A172 (cell line): ENCODE measurements at regions not wholly inside any gene's neighbourhood (a gene's known extent, or its start where the extent isn't known, plus 50 kb on each side); places are given as distances from the start of the nearest gene placed in this dataset.
A peak's percentile ranks its signal among the peaks of the same experiment; 100 is the strongest.

Source experiments
- DNase-seq: peaks from one replicate; pipeline ENCODE4 v3.0.0-alpha.2; 2015; ENCODE audit warnings: low spot score

DNA sequence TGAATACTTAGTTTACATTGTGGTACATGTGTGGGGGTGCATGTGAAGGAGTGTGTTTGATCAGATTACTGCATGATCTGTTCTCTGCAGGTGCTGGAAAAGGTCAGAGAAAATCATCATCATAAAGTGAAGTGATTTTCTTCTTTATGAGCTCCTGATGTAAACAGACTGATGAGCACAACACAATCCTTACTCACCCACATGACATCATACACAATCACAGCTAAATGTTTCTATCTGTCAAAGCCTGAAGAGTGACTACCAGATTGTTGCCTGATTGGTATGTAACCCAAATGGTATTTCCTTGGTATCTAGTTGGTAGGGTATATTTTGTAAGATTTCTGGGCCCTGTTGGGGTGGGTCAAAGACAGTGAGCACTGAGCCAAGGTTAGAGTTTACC, 270.8 kb downstream of the FOXG1 start:
- peak; percentile 0 for DNase-seq

DNA sequence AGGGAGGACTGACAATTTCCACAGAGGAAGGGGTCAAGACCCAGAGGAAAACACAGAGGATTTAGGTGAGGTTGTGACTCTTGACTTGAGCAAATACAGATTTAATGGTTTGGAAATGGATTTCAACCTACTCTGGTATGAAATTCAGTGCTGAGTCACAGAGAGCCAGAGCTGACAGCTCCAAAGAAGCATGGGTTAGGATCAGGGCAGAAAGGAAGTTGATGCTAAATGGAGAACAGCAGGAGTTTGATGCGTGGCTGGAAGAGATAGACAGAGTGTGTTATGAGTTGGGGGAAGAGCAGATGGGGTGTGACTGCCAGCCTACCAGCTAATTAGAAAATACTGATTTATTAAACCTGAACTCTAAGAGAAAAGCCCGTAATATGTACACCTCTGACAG, 272.6 kb downstream of the FOXG1 start:
- peak; percentile 10 for DNase-seq

DNA sequence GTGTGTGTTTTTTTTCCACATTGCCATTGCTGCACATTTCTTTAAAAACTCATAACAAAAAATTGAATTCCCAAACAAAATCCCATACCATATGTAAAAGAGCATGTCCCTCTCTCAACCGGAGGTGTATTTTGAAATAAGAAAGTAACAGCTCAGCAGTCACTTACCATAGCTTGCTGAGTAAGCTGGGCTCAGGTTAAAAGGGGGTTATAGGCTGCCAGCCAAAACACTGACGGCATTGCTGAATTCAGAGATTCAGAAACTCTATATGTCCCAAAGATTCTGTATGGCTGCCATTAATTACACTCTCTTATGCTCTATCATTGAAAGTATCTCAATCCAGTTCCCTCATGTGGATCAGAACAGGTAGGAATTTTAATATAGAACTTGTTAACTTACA, 276.0 kb downstream of the FOXG1 start:
- DNase-seq: no peak

DNA sequence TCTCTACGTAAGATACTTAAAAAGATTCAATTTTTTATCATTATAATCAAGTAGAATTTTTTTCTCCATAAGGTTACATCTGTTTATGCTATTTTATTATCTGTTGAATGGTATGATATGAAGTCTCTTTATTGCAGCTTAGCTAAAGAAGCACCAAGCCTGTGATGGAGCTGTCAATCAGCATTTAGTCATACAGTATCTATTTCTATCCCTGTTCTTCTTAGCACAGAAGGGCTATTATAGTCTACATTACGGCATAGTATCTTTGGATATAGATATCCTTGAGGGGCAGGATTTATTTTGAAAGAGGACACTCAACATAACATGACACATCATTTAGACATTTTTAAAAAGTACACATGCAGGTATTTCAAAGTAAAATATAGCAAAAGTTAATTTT, 277.1 kb downstream of the FOXG1 start:
- no peak for DNase-seq

DNA sequence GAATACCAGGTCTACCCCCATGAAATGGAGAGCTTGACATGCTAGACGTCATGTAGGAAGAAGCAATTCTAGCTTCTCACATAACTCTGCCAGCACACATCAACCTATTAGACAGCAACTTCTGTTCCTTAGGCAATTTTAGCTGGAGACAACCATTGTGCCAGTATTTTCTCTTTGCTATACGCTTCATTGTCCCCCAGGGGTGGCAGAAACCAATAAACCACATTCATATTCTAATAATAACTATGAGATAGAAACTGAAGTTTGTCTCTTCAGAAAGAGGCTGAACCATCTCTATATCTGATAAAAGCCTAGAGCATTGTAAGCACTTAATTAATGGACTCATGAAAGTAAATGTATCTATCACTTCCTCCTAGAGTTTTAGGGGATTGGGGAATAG, 278.6 kb downstream of the FOXG1 start:
- DNase-seq: no peak

DNA sequence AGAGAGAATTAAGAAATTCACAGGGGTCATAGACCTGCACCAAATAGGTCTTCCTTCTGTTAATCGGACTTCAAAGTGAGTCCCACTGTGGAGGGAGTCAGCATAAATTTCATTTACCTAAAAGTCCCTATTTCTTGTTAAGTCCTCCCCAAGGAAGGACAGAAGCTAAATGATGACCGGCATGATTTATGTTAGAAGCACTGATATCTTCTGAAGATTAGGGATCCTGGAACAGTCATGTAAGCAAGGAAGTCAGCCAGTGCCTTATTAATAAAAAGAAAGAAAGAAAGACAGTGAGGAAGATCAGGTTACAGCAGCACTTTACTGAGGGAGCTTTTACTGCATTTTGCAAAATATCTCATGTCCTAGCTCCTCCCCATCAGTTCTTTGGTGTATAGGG, 287.5 kb downstream of the FOXG1 start:
- no peak for DNase-seq

DNA sequence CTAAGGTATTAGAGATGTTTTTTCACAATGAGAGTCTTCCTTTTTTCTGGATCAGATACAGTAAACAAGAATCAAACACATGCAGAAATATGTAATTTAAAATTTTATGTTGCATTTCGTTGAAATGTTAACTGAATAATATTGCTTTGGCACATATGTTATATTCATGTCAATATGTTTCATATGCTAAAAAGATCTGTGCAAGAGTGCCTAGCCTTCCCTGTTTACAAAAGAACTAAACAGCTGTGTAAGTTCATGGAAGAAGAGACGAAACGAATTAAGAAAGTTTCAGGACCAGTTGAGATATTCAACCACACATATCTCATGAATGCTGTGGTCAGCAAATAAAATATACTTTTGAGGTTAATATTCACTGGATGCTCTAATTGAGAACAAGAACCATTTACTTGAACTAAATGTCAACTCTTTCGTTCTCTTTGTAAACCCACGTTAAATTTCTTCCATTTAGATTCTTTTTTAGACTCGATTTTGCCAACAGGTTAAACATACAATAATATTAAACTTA, 289.5 kb downstream of the FOXG1 start:
- no peak for DNase-seq

DNA sequence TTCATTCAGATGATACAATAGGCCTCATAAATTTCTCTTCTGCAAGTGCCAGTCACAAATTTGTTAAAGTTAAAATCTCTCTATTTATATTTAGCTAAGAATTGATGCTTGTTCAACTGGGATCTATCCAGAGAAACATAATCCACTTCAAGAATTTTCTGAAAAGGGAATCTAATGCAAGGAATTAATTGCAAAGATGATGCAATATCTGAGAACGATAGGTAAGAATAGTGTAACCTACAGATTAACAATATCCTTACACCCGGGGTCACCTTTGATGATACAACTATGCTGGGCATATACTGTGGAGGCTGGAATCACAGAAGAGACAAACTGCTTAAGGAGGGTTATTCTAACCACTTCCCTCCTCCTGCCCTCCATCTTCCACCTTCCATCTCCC, 295.1 kb downstream of the FOXG1 start:
- no peak for DNase-seq

DNA sequence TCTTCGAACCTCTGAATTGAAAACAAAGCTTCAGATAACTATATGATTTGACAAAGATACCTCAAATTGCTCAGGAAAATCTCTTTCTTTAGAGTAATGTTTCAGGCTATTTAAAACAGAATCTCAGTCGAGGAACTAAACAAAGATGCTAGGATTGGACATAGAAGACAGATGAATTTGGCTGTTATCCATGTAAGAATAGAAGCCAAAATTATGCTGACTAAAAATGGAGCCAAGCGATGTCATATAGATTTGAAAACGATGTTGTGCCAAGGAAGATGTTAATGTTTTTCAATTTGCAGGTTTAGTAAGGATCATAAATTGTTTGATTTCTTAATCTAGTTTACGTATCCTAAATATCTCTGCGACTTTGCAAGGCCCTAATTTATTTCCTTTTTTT, 295.9 kb downstream of the FOXG1 start:
- no peak for DNase-seq

DNA sequence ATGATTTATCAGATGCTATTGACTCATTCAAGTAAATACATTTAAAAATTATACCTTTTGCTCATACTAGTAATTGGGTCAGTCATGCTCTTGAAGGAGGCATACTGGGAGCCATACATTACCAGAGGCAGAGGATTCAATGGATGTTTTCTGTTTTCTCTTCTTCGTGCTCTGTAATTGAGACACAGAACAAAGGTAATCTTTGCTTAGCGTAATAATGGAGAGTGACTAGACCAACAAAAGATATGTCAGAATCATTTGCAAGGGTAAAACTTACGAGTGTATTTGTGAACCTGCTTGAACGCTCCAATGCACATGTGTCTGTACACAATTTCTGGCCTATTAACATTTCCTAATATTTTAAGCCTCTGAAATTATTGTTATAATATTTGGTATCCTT, 296.4 kb downstream of the FOXG1 start:
- DNase-seq: no peak

DNA sequence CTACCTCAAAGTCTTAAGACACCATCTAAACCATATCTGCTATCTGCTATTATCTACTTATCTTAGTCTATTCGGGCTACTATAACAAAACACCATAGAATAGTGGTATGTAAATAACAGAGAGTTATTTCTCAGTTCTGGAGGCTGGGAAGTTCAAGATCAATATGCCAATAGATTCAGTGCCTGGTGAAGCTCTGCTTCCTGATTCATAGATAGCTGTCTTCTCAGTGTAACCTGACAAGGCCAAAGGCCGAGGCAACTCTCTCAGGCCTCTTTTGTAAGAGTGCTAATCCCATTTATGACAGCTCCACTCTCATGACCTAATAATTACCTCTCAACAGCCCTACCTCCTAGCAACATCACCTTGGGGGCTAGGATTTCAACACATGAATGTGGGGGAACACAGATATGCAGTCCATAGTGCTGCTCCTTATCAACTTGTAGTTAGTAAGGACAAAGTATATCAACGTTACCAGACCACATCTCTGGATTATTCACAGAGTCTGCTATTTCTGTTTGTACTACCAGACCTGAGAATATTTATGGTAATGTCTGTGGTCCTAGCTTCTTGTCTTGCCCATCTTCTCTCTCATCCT, 297.8 kb downstream of the FOXG1 start:
- no peak for DNase-seq

DNA sequence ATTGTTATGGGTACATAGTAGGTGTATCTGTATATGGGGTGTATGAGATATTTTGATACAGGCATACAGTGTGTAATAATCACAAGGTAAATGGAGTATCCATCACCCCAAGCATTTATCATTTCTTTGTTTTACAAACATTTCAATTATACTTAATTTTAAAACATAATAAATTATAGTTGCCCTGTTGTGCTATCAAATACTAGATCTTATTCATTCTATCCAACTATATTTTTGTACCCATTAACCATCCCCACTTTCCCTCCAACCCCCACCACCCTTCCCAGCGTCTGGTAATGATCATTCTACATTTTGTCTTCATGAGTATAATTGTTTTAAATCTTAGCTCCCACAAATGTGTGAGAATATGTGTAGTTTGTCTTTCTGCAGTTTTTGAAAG, 302.6 kb downstream of the FOXG1 start:
- no peak for DNase-seq

DNA sequence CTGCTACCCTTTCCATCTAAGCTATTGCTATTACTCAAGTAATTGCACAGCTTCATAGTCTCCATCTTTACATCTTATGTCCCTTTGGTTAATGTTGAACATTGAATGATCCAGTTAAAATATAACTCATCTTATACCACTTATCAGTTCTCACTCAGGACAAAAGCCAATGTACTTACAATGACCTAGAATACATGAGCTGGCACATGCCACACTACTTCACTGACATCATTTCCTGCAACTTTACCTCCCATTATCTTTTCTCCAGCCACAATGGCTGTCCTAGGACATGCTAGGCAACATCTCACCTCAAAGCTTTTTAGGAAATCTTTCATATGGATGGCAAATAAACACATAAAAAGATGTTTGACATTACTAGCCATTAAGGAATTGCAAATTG, 309.2 kb downstream of the FOXG1 start:
- no peak for DNase-seq

DNA sequence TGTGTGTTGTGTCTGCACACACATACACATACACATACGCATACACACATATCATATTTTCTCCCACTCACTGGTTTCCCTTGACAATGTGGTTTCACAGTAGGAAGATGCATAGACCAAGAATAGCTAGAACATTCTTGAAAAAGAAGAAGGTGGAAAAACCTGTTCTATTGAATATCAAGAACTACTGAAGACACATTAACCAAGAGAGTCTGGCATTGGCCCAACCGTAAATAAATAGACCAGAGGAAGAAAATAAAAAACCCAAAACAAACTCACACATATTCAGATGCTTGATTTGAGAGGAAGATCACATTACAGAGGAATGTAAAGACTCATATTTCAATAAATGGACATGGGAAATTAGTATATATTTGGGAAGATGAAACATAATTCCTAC, 311.3 kb downstream of the FOXG1 start:
- no peak for DNase-seq

DNA sequence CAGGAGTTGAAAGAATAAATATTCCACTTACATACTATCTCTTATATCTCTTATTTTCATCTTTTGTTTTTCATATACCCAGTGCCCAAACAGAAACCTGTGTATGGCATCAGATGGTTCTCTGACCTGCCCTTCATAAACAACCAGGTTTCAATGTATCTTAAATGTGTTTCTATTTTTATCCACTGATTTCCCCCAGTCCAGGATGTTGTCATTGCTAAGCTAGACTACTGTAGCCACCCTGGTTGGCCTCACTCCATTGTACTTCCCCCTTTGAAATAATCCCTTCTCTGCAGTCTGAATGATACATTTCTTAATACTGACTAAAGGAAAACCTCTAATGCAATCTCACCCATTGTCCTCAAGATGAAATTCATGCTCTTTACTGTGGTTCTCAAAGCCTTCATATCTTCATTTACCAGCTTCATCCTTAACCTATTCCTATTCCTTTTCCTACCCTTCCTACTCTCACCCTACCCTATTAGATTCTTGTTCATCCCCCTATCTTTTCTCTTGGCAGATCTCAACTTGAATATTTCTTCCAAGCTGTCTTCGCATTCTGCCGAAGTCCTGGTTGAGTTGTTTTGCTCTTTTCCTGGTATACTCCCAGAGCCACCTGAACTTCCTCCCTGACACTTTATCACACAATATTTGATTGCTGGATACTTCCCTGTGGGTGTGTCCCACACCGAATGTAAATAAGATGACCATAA, 312.4 kb downstream of the FOXG1 start:
- DNase-seq: no peak

DNA sequence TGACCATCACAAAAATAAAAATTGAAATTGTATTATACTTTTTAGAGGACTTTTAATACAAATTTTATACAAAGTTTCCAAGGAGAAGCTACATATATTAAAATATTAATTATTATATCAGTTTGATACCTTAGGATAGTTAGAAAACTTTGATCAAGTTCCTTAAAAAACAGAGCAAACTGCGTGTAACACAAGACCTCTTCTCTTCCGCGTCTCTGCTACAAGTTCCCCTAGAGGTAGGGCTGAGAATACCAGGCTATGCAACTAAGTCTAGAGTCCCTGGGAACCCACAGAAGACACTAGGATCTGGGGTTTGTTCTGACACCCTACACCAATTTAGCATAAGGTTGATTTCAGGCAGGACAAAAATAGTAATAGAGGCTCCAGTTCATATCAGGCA, 319.0 kb downstream of the FOXG1 start:
- no peak for DNase-seq

DNA sequence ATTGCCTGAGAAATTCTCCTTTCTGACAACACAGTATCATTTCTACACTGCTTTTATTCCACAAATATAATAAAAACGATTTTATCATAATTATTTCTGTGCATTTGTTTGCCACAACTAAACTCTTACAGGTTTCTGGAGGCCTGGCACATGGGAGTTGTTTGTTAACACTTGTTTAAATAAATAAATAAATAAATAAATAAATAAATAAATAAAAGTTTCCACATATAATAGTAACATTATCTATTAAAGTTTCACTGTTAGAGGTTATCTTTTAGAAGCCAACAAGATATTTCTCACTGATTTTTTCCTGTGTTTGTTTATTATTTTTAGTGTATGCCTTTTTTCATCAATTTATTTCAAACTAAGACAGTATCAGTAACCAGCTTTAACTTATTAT, 323.3 kb downstream of the FOXG1 start:
- DNase-seq: no peak

DNA sequence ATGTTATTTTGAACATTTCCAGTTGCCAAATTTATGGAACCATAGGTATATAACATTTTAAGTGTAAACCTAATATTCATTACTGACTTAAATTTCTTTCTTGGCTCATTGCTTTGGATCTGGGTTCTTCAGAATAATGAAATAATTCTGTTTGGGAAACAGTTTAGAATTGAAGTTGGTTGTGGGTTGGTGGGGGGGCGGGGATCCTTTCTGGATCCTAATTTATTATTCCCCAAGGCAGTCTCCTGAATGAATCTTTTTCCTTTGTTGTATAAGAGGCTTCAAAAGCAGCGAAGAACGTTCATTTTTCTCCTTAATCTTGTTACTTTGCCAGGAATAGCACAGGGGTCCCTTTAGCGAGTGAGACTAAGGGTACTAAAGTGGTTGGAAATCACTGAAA, 325.5 kb downstream of the FOXG1 start:
- no peak for DNase-seq

DNA sequence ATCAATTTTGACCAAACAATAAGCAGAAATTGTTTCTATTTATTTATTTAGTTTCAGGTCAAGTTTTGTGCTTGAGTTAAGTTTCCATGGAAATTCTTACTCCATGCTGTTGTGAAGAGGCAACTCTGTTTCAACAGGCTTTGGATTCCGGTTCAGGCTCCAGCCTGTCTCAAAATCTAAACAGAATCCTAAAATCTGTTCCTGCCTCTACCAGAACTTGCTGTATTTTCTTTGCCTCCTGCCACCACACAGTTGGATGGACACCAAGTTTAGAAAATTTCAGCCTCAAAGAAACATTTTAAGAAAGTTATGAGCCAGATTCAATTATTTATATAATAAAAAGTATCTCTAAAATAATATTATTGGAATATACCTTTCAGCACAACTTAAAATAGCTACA, 330.9 kb downstream of the FOXG1 start:
- no peak for DNase-seq

DNA sequence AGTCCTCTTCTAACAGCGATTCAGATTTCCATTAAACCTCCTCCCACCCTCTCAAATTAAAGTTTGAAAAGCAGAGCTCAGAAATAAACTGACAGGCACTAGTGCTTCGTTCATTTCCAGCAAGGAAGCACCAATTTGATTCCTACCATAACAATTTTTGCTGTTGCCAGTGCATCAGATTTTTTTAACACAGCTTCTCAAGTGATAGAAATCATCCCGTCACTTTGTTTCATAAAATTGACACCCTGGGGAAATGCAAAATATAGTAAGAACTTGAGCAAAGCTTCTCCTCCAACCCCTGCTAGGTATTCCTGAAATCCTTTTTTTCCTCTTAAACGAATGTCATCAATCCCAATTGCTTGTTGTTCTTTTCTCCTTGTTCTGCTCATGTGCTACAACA, 332.1 kb downstream of the FOXG1 start:
- no peak for DNase-seq

DNA sequence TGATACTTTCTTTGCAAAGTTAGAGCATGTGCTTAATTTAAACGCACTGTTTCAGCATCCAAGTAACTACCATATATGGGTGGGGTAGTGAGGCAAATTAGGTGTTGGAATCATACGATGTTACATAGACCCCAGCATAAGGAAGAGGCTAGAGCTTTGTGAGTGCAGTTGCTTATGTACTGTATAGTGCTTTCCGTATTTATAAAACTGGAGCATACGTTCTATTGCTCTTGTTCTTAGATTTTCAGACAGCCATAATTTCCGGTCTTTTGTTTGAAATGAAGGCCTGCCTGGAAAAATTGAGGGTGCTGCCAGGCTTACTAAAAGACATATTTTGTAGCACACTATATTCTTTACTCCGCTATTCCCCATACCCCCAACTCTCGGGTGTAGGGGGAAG, 335.7 kb downstream of the FOXG1 start:
- DNase-seq: no peak

DNA sequence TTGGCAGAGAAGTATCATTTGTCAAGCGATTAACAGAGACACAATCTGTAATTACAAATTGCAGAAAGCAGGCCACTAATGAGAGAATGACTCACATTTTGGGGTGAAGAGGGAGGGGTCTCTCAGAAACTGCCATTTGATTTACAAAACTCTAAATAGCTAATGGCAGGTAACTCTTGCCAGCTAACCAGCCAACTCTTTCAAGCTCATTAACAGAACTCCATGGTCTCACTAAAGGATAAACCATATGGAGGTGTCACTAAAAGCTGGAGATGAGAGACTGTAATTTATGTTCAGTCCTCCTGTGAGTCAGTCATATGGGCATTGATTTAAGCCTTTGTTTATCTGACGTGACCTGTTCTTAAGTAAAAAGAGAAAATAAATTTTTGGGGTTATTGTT, 336.4 kb downstream of the FOXG1 start:
- peak; percentile 2 for DNase-seq

DNA sequence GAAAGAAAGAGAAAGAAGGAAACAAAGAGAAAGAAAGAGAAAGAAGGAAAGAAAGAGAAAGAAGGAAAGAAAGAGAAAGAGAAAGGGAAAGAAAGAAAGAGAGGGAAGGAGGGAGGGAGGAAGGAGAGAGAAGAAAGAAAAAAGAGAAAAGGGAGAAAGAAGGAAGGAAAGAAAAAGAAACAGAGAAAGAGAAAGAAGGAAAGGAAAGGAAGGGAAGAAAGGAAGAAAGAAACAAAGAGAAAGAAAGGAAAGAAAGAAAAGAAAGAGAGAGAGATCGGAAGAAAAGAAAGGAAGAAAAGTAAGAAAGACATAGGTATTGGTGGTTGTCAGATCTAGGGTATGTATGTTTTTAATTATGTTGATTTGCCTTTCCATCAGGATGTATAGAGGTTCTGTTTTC, 342.3 kb downstream of the FOXG1 start:
- DNase-seq: no peak

DNA sequence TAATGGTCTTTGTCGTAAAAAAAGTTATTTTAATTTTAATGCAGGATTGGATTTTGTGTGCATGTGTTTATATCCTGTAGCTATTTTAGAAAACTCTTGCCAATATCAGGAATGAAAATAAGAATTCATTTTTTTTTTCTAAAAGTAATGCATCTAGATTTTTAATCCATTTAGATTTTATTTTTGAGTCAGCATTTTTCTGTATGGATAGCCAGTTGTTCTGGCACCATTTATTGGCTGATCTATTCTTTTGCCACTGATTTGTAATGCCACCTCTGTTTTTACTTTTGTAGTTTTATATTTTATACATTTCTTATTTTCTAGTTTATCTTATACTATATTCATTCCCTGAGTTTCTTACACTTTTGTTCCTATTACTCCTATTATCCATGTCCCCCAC, 343.0 kb downstream of the FOXG1 start:
- DNase-seq: no peak
